GM13977 (cell line): ENCODE measurements at regions not wholly inside any gene's neighbourhood (a gene's known extent, or its start where the extent isn't known, plus 50 kb on each side); places are given as distances from the start of the nearest gene placed in this dataset.

Experiments
- DNase-seq: peaks from one replicate; pipeline ENCODE4 v3.0.0; 2012; ENCODE audit warnings: low spot score
- in situ Hi-C: fragments of 300-500 bp; cut with MboI; formaldehyde crosslinking; loops from one replicate; pipeline ENCODE4 v1.12.0; 2022; ENCODE audit warnings: low sequenced_read_pairs, low pct_unique_long_range_greater_than_20kb, mixed read lengths, inconsistent platforms; ENCODE audit not compliant: unreplicated experiment
- TF ChIP-seq, protein P1 (sequence below): IDR thresholded peaks from 2 replicates; pipeline ENCODE4 v1.5.1; 2012; ENCODE audit warnings: mild to moderate bottlenecking, control low read depth; ENCODE audit not compliant: insufficient read depth; ENCODE audit errors: extremely low read depth, missing control alignments

DNA sequence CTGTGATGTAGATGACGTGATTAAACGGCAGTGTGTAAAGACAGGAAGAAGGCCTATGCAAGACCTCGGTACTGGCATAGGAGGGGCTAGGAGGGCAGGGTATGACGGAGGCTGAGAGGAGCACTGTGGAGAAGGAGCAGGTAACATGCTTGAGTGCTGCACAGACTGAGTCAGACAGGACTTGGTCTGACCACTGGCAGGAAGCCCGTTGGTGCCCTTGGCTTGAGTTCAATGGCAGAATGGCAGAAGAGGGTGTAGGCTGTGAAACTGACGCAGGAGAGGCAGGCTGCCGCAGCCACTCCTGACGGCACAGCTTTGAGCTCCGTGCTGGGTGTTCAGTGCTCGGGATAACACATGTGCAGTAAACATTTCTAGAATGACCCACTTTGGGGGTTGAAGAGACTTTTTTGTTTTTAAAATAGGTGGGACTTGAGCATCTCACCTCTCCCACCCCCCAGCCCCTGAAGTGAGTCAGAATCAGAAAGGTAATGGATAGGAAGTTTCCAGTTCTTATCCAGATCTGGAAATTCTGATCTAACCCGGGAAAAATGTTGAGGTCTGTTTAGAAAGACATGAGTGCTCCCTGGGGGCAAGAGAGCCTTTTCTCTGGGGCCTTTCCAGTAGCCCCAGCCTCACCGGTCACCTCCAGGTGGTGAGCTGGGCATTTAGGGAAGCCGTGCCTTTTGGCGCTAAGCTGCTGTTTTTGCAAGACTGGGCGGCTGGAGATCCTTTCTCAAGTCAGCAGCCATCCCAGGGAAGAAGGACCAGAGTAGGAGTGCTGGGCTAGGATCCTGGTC lies 126.4 kb downstream of the RPLP1 start:
- no peak for DNase-seq
- TF ChIP-seq, protein P1, sequence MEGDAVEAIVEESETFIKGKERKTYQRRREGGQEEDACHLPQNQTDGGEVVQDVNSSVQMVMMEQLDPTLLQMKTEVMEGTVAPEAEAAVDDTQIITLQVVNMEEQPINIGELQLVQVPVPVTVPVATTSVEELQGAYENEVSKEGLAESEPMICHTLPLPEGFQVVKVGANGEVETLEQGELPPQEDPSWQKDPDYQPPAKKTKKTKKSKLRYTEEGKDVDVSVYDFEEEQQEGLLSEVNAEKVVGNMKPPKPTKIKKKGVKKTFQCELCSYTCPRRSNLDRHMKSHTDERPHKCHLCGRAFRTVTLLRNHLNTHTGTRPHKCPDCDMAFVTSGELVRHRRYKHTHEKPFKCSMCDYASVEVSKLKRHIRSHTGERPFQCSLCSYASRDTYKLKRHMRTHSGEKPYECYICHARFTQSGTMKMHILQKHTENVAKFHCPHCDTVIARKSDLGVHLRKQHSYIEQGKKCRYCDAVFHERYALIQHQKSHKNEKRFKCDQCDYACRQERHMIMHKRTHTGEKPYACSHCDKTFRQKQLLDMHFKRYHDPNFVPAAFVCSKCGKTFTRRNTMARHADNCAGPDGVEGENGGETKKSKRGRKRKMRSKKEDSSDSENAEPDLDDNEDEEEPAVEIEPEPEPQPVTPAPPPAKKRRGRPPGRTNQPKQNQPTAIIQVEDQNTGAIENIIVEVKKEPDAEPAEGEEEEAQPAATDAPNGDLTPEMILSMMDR: no peak
- in situ Hi-C loops: no loop called here

DNA sequence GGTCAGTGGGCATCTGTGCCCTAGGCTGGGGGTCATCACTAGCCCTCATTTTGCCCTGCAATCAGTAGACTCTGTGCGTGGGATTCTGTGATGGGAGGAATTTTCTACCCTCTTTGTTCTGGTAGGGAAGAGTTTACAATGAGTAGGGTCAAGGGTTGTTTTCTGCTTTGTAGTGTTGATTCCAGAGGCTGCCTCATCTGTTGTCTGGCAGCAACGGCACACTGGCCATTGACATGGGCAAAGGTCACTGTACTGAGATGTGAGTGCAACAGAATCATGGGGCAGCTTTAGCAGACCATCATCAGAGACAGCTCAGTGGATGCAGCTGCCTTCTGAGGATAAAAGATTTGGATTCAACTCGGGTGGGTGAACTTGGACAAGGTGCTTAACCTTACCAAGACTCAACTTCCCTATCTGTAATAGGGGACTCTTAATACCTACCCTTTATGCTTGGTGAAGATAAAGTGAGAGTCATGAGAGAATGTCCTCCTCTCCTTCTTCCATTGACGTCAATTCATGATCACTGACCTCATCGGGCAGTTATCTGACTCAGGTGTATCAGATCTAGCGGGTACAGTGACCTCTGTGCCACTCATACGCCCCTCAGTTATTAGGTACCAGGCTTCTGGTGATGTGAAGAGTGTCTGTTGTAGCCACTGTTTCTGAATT lies 127.5 kb downstream of the RPLP1 start:
- no peak for DNase-seq

DNA sequence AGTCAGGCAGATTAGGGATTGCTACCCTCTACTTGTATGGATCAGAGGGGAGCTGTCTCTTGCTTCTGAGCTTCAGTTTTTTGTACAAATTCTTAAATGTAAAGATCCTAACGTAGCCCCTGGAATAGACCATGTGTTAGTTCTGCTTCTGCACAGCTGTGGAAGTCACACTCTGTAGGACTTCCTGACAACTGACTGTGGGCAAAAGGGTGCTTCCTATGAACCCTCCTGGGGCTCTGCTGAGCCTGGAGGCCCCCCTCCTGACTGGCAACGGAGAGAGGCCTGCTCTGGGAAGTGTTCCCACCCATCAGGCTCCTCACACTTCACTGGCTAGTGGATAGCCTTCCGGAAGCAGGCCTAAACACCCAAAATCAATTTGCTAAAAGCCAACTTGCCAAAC lies 131.0 kb downstream of the RPLP1 start:
- DNase-seq: no peak
- TF ChIP-seq, protein P1: no peak
- in situ Hi-C loops: no loop called here

More for the DNA sequence above, 127.5 kb downstream of the RPLP1 start:
- in situ Hi-C loops: no loop called here
- TF ChIP-seq, protein P1: no peak

DNA sequence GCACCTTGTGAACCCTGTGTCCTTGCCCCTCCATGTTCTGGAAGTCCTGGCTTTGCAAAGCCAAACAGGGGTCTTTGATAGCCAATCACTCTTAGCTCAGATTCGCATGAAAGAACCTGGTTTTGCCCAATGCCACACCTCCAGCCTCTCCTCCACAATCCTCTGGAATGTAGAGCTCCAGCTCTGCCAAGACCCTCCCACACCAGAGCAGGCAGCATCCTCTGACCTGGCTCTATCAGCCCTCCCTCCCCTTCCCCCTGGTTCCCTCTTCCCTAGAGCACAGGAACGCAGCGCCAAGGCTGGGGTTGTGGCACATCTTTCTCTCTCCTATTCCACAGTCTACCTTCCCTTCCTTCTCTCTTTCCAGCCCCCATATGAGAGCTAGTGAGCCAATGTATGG lies 133.3 kb downstream of the RPLP1 start:
- DNase-seq: no peak
- in situ Hi-C loops: no loop called here
- TF ChIP-seq, protein P1: no peak

DNA sequence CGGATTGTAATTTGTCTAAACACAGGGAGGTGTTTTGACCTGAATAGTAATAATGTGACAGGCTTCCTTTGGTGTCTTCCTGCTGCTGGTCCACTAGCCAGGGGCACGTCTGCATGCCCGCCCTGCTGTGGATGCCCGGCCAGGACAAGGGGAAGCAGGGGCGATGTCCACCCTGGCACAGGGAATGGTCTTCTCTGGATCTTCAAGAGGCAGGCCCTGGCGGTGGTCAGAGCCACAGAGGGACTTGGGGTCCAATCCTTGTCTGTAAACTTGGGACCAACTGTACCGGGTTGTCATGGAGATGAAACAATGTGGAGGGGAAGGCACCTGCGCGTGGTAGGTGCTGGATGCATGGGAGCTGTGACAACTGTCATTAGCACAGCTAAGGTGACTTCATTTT lies 134.1 kb downstream of the RPLP1 start:
- DNase-seq: no peak
- TF ChIP-seq, protein P1: no peak
- in situ Hi-C loops: no loop called here

DNA sequence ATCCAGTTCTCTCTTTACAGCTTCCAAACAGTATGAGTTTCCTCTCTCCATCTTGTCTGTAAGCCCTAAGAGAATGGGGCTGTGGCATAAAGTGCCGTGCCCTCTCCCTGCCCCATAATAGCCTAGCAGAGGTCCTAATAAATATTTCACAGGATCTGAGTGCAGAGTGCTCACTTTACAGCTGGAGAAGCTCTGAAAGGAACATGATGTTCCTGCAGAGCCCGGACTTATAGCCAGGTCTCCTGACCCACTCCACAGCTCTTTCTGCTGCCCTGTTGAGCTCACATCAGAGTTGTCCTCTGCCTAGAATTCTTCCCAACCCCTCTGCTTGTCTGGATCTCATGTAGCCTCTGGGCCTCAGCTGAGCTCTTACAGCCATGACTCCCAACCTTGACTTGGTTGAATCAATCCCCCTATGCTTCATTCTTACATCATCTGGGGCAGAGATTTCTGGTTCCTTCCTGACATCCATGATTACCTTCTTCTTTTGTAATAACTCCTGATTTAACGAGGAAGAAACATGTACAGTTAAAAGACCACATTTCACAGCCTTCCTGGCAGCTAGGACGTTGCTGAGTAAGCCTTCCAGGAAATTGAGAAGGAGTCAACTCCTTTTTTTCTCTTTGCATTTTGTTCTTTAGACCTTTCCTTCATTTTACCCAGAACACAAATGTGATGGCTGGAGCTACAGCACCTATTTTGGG lies 135.3 kb downstream of the RPLP1 start:
- TF ChIP-seq, protein P1: no peak
- no peak for DNase-seq
- in situ Hi-C loops: no loop called here
